Hepatocyte (in vitro differentiated cells): ENCODE measurements at regions not wholly inside any gene's neighbourhood (a gene's known extent, or its start where the extent isn't known, plus 50 kb on each side); places are given as distances from the start of the nearest gene placed in this dataset.

Experiments
- DNase-seq: peaks from one replicate; pipeline ENCODE4 v3.0.0-alpha.2; 2016; ENCODE audit warnings: low spot score
- H2AFZ ChIP-seq: fragments of 200-600 bp; sonication (generic); 2 replicates; pipeline ENCODE4 v1.6.0; 2016; ENCODE audit warnings: antibody characterized with exemption, mild to moderate bottlenecking
- H3K27ac ChIP-seq: fragments of 200-600 bp; sonication (generic); 2 replicates; pipeline ENCODE4 v1.5.1; 2016; ENCODE audit warnings: mild to moderate bottlenecking
- H3K27me3 ChIP-seq: fragments of 200-600 bp; sonication (generic); 2 replicates; pipeline ENCODE4 v1.6.1; 2016
- H3K36me3 ChIP-seq: fragments of 200-600 bp; sonication (generic); replicated peaks from 2 replicates; pipeline ENCODE4 v1.5.1; 2016; ENCODE audit warnings: low read depth; ENCODE audit not compliant: insufficient read depth
- H3K4me1 ChIP-seq: fragments of 200-600 bp; sonication (generic); 2 replicates; pipeline ENCODE4 v1.5.1; 2016; ENCODE audit warnings: mild to moderate bottlenecking, moderate library complexity; ENCODE audit not compliant: insufficient read depth
- H3K4me2 ChIP-seq: fragments of 200-600 bp; sonication (generic); 2 replicates; pipeline ENCODE4 v1.6.0; 2016
- H3K4me3 ChIP-seq: fragments of 200-600 bp; sonication (generic); 2 replicates; pipeline ENCODE4 v1.5.1; 2016; ENCODE audit warnings: mild to moderate bottlenecking
- H3K79me2 ChIP-seq: fragments of 200-600 bp; sonication (generic); 2 replicates; pipeline ENCODE4 v1.6.0; 2017; ENCODE audit warnings: mild to moderate bottlenecking
- H3K9me2 ChIP-seq: fragments of 200-600 bp; sonication (generic); replicated peaks from 2 replicates; pipeline ENCODE4 v1.6.0; 2017; ENCODE audit warnings: mild to moderate bottlenecking; ENCODE audit not compliant: insufficient read depth
- H3K9me3 ChIP-seq: fragments of 200-600 bp; sonication (generic); 2 replicates; pipeline ENCODE4 v1.5.1; 2016; ENCODE audit warnings: low read depth, mild to moderate bottlenecking
- H4K20me1 ChIP-seq: fragments of 200-600 bp; sonication (generic); 2 replicates; pipeline ENCODE4 v1.6.0; 2016; ENCODE audit warnings: mild to moderate bottlenecking; ENCODE audit not compliant: insufficient read depth, poor library complexity, severe bottlenecking
- CTCF ChIP-seq: fragments of 200-600 bp; sonication (generic); IDR thresholded peaks from 2 replicates; pipeline ENCODE4 v1.5.1; 2016; ENCODE audit warnings: antibody characterized with exemption, mild to moderate bottlenecking; ENCODE audit not compliant: poor library complexity
- EZH2 ChIP-seq: fragments of 200-600 bp; sonication (generic); IDR thresholded peaks from 2 replicates; pipeline ENCODE4 v1.6.1; 2016; ENCODE audit warnings: antibody characterized with exemption, mild to moderate bottlenecking, borderline replicate concordance
- EZH2phosphoT487 ChIP-seq: fragments of 200-600 bp; sonication (generic); IDR thresholded peaks from one replicate; pipeline ENCODE4 v1.6.1; 2018; ENCODE audit warnings: antibody characterized with exemption, mild to moderate bottlenecking, low read depth, moderate library complexity; ENCODE audit not compliant: unreplicated experiment, severe bottlenecking
- WGBS: methylation state at CpG from one replicate; pipeline ENCODE4 v1.1.6; 2016; ENCODE audit warnings: low lambda C conversion rate; ENCODE audit errors: missing lambda C conversion rate; 5-methylcytosine and 5-hydroxymethylcytosine counted together

DNA sequence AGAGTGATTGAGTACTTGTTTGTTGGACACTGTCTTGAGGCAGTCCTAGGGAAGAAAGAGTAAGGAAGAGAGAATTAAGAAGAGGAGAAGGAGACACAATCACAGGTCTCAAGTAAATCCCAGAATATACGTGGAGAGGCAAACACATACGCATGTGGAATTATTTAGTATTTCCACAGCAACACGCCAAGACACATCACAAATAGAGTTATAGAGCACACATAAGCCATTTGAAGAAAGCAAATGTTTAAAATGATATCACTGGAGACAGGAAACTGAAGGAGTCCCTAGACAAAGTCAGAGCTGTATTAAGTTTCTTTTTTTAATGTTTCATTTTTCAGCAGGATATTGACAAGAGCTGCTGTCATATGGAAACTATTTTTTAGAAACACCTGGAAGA, 206.1 kb upstream of the LRIG1 start:
- Histone ChIP-seq H3K4me1 (no peaks in the 10 kb centered on the region), H3K79me2 (no peaks in the 10 kb centered on the region), H3K27ac (no peak overlapping the region), H3K4me3 (no peak overlapping the region), H3K4me2 (no peak overlapping the region), H2AFZ (no peak overlapping the region), H3K9me3 (no peaks in the 10 kb centered on the region), H3K9me2 (no peaks in the 10 kb centered on the region), H4K20me1 (no peaks in the 10 kb centered on the region), H3K36me3 (no peaks in the 10 kb centered on the region), H3K27me3 (no peaks in the 10 kb centered on the region)
- DNase-seq, result no peak
- no peak for TF ChIP-seq CTCF
- TF ChIP-seq EZH2, result no peak
- TF ChIP-seq EZH2phosphoT487, result no peak
- WGBS, result 67% methylated on average over 3 of the region's 3 CpGs

DNA sequence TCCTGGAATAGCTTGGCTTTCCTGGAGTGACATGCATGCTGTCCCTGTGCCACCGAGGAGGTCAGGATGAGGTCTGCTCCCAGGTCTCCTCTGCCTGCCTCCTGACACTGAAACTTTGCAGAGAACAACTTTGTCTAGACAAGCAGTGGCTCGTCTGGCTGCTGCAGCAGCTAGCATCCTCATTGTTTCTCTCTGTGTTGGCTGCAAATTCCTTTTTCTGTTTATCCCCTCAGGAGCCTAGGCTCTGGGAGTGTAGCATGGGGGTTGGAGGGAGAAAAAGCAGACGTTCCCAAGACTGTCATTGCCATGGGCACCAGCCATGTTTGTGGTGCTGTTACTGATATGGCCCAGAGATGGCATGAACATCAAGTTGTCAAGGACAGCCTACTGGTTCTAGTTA, 208.7 kb upstream of the LRIG1 start:
- no peak overlapping the region for H3K4me2 ChIP-seq
- H3K4me3 ChIP-seq, result no peak overlapping the region
- H3K9me3 ChIP-seq, result no peaks in the 10 kb centered on the region
- H3K27me3 ChIP-seq, result no peaks in the 10 kb centered on the region
- 46% methylated on average over 3 of the region's 3 CpGs for WGBS
- no peaks in the 10 kb centered on the region for H3K9me2 ChIP-seq
- H4K20me1 ChIP-seq, result no peaks in the 10 kb centered on the region
- H2AFZ ChIP-seq, result no peak overlapping the region
- H3K4me1 ChIP-seq, result no peaks in the 10 kb centered on the region
- H3K27ac ChIP-seq, result no peak overlapping the region
- DNase-seq, result no peak
- no peaks in the 10 kb centered on the region for H3K36me3 ChIP-seq
- H3K79me2 ChIP-seq, result no peaks in the 10 kb centered on the region
- TF ChIP-seq EZH2phosphoT487 (no peak), EZH2 (no peak), CTCF (no peak)

DNA sequence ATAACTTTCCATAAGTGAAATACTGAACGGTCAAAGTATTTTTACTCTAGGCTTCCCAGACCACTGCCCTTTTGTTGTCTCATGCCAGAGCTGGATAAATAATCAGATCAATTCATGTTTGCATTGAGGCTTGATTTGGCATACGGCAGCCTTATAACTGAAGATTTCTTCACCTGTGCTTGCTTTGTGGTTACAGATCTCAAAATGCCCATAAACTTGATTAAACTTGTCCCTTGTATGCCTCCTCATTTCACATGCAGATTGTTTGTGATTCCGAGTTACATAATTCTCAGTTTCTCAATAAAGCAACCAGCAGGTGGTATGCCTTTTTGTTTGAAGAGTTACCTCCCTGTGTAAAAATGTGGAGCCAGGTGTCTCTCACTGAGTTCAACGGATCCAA, 211.4 kb upstream of the LRIG1 start:
- no peak for DNase-seq
- TF ChIP-seq EZH2 (no peak), EZH2phosphoT487 (no peak), CTCF (no peak)
- H3K27me3 ChIP-seq, result no peaks in the 10 kb centered on the region
- H4K20me1 ChIP-seq, result no peaks in the 10 kb centered on the region
- H3K4me1 ChIP-seq, result no peaks in the 10 kb centered on the region
- no peak overlapping the region for H3K27ac ChIP-seq
- no peaks in the 10 kb centered on the region for H3K79me2 ChIP-seq
- no peak overlapping the region for H2AFZ ChIP-seq
- H3K9me3 ChIP-seq, result no peaks in the 10 kb centered on the region
- H3K9me2 ChIP-seq, result no peaks in the 10 kb centered on the region
- WGBS, result 61% methylated on average over 4 of the region's 4 CpGs
- no peak overlapping the region for H3K4me3 ChIP-seq
- no peaks in the 10 kb centered on the region for H3K36me3 ChIP-seq
- no peak overlapping the region for H3K4me2 ChIP-seq

DNA sequence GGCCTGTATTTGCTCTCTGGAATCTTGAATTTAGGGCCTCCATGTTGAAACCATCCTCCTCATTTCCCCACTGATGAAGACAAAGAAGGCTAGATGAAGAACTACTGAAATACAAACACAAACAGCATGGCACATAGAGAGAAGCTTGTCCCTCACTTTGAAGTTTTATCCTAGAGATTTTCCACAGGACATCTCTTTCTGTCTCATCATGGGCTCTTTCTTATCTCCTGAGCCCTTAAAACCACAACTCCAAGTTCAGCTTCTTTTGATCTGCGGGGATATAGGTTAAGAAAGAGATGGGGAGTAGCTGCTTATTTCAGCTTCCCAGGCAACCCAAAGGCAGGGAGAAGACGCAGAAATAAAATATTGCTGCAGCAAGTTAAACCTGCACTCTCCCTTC, 213.1 kb upstream of the LRIG1 start:
- DNase-seq, result no peak
- no peaks in the 10 kb centered on the region for H3K36me3 ChIP-seq
- no peak for TF ChIP-seq CTCF
- TF ChIP-seq EZH2, result no peak
- no peak for TF ChIP-seq EZH2phosphoT487

More for the DNA sequence above, 213.1 kb upstream of the LRIG1 start:
- Histone ChIP-seq H2AFZ (no peak overlapping the region), H3K4me2 (no peak overlapping the region), H3K4me3 (no peak overlapping the region), H4K20me1 (no peaks in the 10 kb centered on the region), H3K27me3 (no peaks in the 10 kb centered on the region), H3K9me3 (no peaks in the 10 kb centered on the region), H3K79me2 (no peaks in the 10 kb centered on the region), H3K4me1 (no peaks in the 10 kb centered on the region), H3K9me2 (no peaks in the 10 kb centered on the region), H3K27ac (no peak overlapping the region)
- 58% methylated on average over 2 of the region's 2 CpGs for WGBS
